ENCODE measurements at regions not wholly inside any gene's neighbourhood (a gene's known extent, or its start where the extent isn't known, plus 50 kb on each side); places are given as distances from the start of the nearest gene placed in this dataset.
A peak's percentile ranks its signal among the peaks of the same experiment; 100 is the strongest.

DNA sequence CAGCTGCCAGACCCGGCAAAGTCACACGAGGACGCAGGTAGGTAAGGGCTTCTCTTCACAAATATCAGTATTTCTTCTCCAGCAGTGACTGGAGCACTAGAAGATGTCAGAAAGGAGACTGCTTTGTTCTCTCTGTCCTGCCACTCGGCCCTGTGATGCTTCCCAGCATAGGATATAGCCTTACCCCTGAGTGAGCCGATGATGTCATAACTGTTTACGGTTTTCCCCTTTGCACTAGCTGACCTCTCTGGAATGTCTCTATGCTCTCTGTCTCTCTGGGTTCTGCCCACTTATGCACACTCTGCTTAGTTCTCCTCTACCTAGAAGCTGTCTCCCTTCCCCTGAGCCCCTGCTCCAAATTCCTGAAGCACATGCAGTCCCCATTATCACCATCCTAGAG lies 167.5 kb upstream of the PODXL start:
- no peaks in the 10 kb centered on the region; a peak in 2 of 4 replicates for H3K4me1 ChIP-seq (ENCODE audit: control insufficient read depth in 1 of 2, insufficient read depth in 2 of 2, low read depth in 1 of 2, low read length in 1 of 2)
- CTCF ChIA-PET = interaction anchor here (0.6 to 1.9 kb wide), 6 partner anchors 30 to 136 kb away, joined by 3 to 10 read pairs (median 4); no protein-coding TSS in a partner anchor
- no peaks in the 10 kb centered on the region for H3K79me2 ChIP-seq (ENCODE audit: insufficient read depth)
- no peak overlapping the region for H2AFZ ChIP-seq (ENCODE audit: low read depth)
- no peak for DNase-seq
- H3K9me2 ChIP-seq = no peaks in the 10 kb centered on the region
- H3K36me3 ChIP-seq (replicated peaks in 1 of 2; ENCODE audit: control insufficient read depth in 1 of 2, insufficient read depth in 2 of 2, low read length in 1 of 2) = no peaks in the 10 kb centered on the region
- H3K27me3 ChIP-seq (ENCODE audit: insufficient read depth) = no peaks in the 10 kb centered on the region
- H4K20me1 ChIP-seq (ENCODE audit: insufficient read depth) = no peaks in the 10 kb centered on the region
- POLR2A ChIA-PET = no interaction called here
- H3F3A ChIP-seq (replicated peaks; ENCODE audit: insufficient read depth) = no peaks in the 10 kb centered on the region
- no peak overlapping the region for H3K4me2 ChIP-seq
- H3K9me3 ChIP-seq = no peaks in the 10 kb centered on the region
- no peak overlapping the region for H3K4me3 ChIP-seq (ENCODE audit: low read depth in 2 of 2, low read length in 1 of 2)
- 63% methylated on average over 6 of the region's 6 CpGs for WGBS (ENCODE audit: low lambda C conversion rate)
- no peak overlapping the region for H3K9ac ChIP-seq
- TF ChIP-seq RCOR1 (IDR thresholded peaks at IDR 0.05; ENCODE audit: low read length) = no peak
- no peak for TF ChIP-seq RXRA (IDR thresholded peaks at IDR 0.05; ENCODE audit: borderline replicate concordance, low read depth)
- no peak for TF ChIP-seq REST (IDR thresholded peaks at IDR 0.05; ENCODE audit: low read depth, low read length)
- no peak for TF ChIP-seq TCF12 (IDR thresholded peaks at IDR 0.05)
- no peak for TF ChIP-seq EP300 (IDR thresholded peaks at IDR 0.05; ENCODE audit: borderline replicate concordance in 1 of 2, low read depth in 1 of 2, low read length in 1 of 2)
- TF ChIP-seq, protein P1, sequence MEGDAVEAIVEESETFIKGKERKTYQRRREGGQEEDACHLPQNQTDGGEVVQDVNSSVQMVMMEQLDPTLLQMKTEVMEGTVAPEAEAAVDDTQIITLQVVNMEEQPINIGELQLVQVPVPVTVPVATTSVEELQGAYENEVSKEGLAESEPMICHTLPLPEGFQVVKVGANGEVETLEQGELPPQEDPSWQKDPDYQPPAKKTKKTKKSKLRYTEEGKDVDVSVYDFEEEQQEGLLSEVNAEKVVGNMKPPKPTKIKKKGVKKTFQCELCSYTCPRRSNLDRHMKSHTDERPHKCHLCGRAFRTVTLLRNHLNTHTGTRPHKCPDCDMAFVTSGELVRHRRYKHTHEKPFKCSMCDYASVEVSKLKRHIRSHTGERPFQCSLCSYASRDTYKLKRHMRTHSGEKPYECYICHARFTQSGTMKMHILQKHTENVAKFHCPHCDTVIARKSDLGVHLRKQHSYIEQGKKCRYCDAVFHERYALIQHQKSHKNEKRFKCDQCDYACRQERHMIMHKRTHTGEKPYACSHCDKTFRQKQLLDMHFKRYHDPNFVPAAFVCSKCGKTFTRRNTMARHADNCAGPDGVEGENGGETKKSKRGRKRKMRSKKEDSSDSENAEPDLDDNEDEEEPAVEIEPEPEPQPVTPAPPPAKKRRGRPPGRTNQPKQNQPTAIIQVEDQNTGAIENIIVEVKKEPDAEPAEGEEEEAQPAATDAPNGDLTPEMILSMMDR (IDR thresholded peaks at IDR 0.05) = no peak
- TF ChIP-seq MXI1 (IDR thresholded peaks at IDR 0.05; ENCODE audit: low read depth, low read length) = no peak
- TF ChIP-seq RFX5 (IDR thresholded peaks at IDR 0.05; ENCODE audit: low read length) = no peak
- no peak for TF ChIP-seq MAX (IDR thresholded peaks at IDR 0.05; ENCODE audit: low read depth)
- no peak for TF ChIP-seq NRF1 (IDR thresholded peaks at IDR 0.05; ENCODE audit: low read depth, low read length)
- TF ChIP-seq YY1 (IDR thresholded peaks at IDR 0.05; ENCODE audit: low read depth) = no peak
- no peak for TF ChIP-seq FOXJ3 (CRISPR knock-in tag; IDR thresholded peaks at IDR 0.05)
- H3K27ac ChIP-seq (ENCODE audit: low read depth in 2 of 2, low read length in 1 of 2) = no peak overlapping the region

- ChIA-PET CTCF (interaction anchor here (0.7 to 1.9 kb wide), 3 partner anchors 33 to 137 kb away, joined by 3 to 10 read pairs (median 6); no protein-coding TSS in a partner anchor), POLR2A (no interaction called here)
- DNase-seq = no peak
Observed at GRCh38 chr7:131722371-131722770, 165.9 kb upstream of the PODXL start.

More at GRCh38 chr7:131722371-131722770, 165.9 kb upstream of the PODXL start:
- TF ChIP-seq SIN3A (IDR thresholded peaks at IDR 0.05; ENCODE audit: borderline replicate concordance, low read depth, low read length) (no peak), NRF1 (IDR thresholded peaks at IDR 0.05; ENCODE audit: low read depth, low read length) (no peak), TCF12 (IDR thresholded peaks at IDR 0.05) (no peak)
- Histone ChIP-seq H3K9me2 (no peaks in the 10 kb centered on the region), H4K20me1 (ENCODE audit: insufficient read depth) (no peaks in the 10 kb centered on the region), H2AFZ (ENCODE audit: low read depth) (peak overlapping the region; percentile 11; the same call in 1 of the 2 replicates), H3K4me1 (ENCODE audit: control insufficient read depth in 1 of 2, insufficient read depth in 2 of 2, low read depth in 1 of 2, low read length in 1 of 2) (no peaks in the 10 kb centered on the region; a peak in 2 of 4 replicates), H3K9me3 (no peaks in the 10 kb centered on the region), H3K4me2 (no peak overlapping the region), H3K9ac (no peak overlapping the region), H3K79me2 (ENCODE audit: insufficient read depth) (no peaks in the 10 kb centered on the region), H3K27ac (ENCODE audit: low read depth in 2 of 2, low read length in 1 of 2) (no peak overlapping the region), H3K4me3 (ENCODE audit: low read depth in 2 of 2, low read length in 1 of 2) (no peak overlapping the region), H3F3A (replicated peaks; ENCODE audit: insufficient read depth) (no peaks in the 10 kb centered on the region), H3K36me3 (replicated peaks in 1 of 2; ENCODE audit: control insufficient read depth in 1 of 2, insufficient read depth in 2 of 2, low read length in 1 of 2) (no peaks in the 10 kb centered on the region), H3K27me3 (ENCODE audit: insufficient read depth) (no peaks in the 10 kb centered on the region)
- WGBS (ENCODE audit: low lambda C conversion rate) = 42% methylated on average over 4 of the region's 4 CpGs

All from SK-N-SH (cell line).